ENCODE measurements at regions not wholly inside any gene's neighbourhood (a gene's known extent, or its start where the extent isn't known, plus 50 kb on each side); places are given as distances from the start of the nearest gene placed in this dataset.
"Not testable (repeated sequence)": the region's sequence is repeated elsewhere in the genome, so short reads cannot be mapped to it uniquely, and the experiment has no call there.

GRCh38 chr17:33567223-33567622 is 274.1 kb upstream of the ASIC2 start:
- no peak overlapping the region for H3K4me3 Mint-ChIP-seq
- peaks cover 5% of the 10 kb centered on the region for H3K27me3 Mint-ChIP-seq
- H3K4me1 Mint-ChIP-seq (ENCODE audit: low read depth), result no peaks in the 10 kb centered on the region
- no peak for DNase-seq
- no peaks in the 10 kb centered on the region for H3K36me3 Mint-ChIP-seq (ENCODE audit: low read depth)
- H3K9me3 Mint-ChIP-seq, result no peaks in the 10 kb centered on the region
- H3K27ac Mint-ChIP-seq, result no peak overlapping the region

GRCh38 chr17:33572615-33573014 is 279.5 kb upstream of the ASIC2 start:
- Mint-ChIP-seq H3K27ac (no peak overlapping the region), H3K4me1 (ENCODE audit: low read depth) (no peaks in the 10 kb centered on the region), H3K9me3 (no peaks in the 10 kb centered on the region), H3K4me3 (no peak overlapping the region), H3K27me3 (peaks cover 12% of the 10 kb centered on the region), H3K36me3 (ENCODE audit: low read depth) (no peaks in the 10 kb centered on the region)
- no peak for DNase-seq

- H3K9me3 Mint-ChIP-seq, result peaks cover 3% of the 10 kb centered on the region
Observed at GRCh38 chr17:33574942-33575445, 281.9 kb upstream of the ASIC2 start.

GRCh38 chr17:33579740-33580139 is 286.6 kb upstream of the ASIC2 start:
- not testable (repeated sequence) for H3K4me1 Mint-ChIP-seq (ENCODE audit: low read depth); H3K36me3 Mint-ChIP-seq (ENCODE audit: low read depth); H3K27ac Mint-ChIP-seq; DNase-seq; H3K9me3 Mint-ChIP-seq; H3K4me3 Mint-ChIP-seq; H3K27me3 Mint-ChIP-seq

More at GRCh38 chr17:33574942-33575445, 281.9 kb upstream of the ASIC2 start:
- no peak for DNase-seq
- Mint-ChIP-seq H3K36me3 (ENCODE audit: low read depth) (no peaks in the 10 kb centered on the region), H3K27ac (no peak overlapping the region), H3K4me1 (ENCODE audit: low read depth) (no peaks in the 10 kb centered on the region), H3K27me3 (peaks cover 12% of the 10 kb centered on the region), H3K4me3 (no peak overlapping the region)

GRCh38 chr17:33580215-33580614 is 287.1 kb upstream of the ASIC2 start:
- no peaks in the 10 kb centered on the region for H3K36me3 Mint-ChIP-seq (ENCODE audit: low read depth)
- peaks cover 3% of the 10 kb centered on the region for H3K9me3 Mint-ChIP-seq
- H3K4me1 Mint-ChIP-seq (ENCODE audit: low read depth), result no peaks in the 10 kb centered on the region
- no peak overlapping the region for H3K27ac Mint-ChIP-seq
- no peak overlapping the region for H3K4me3 Mint-ChIP-seq
- H3K27me3 Mint-ChIP-seq, result peaks cover 6% of the 10 kb centered on the region
- no peak for DNase-seq

- peaks cover 3% of the 10 kb centered on the region for H3K27me3 Mint-ChIP-seq
- H3K4me1 Mint-ChIP-seq (ENCODE audit: low read depth), result no peaks in the 10 kb centered on the region
- H3K36me3 Mint-ChIP-seq (ENCODE audit: low read depth), result no peaks in the 10 kb centered on the region
- H3K4me3 Mint-ChIP-seq, result no peak overlapping the region
- DNase-seq, result no peak
- no peak overlapping the region for H3K27ac Mint-ChIP-seq
- peaks cover 3% of the 10 kb centered on the region for H3K9me3 Mint-ChIP-seq
Observed at GRCh38 chr17:33582661-33583060, 289.6 kb upstream of the ASIC2 start.

GRCh38 chr17:33583518-33584417 is 290.7 kb upstream of the ASIC2 start:
- H3K36me3 Mint-ChIP-seq (ENCODE audit: low read depth), result no peaks in the 10 kb centered on the region
- DNase-seq, result no peak
- H3K4me1 Mint-ChIP-seq (ENCODE audit: low read depth), result no peaks in the 10 kb centered on the region
- peaks cover 3% of the 10 kb centered on the region for H3K9me3 Mint-ChIP-seq
- H3K27me3 Mint-ChIP-seq, result peaks cover 10% of the 10 kb centered on the region
- H3K4me3 Mint-ChIP-seq, result no peak overlapping the region
- no peak overlapping the region for H3K27ac Mint-ChIP-seq

- no peak for DNase-seq
- no peak overlapping the region for H3K4me3 Mint-ChIP-seq
- H3K9me3 Mint-ChIP-seq, result no peaks in the 10 kb centered on the region
- H3K27ac Mint-ChIP-seq, result no peak overlapping the region
- no peaks in the 10 kb centered on the region for H3K36me3 Mint-ChIP-seq (ENCODE audit: low read depth)
- H3K4me1 Mint-ChIP-seq (ENCODE audit: low read depth), result no peaks in the 10 kb centered on the region
- H3K27me3 Mint-ChIP-seq, result peaks cover 11% of the 10 kb centered on the region
Observed at GRCh38 chr17:33593991-33594390, 300.9 kb upstream of the ASIC2 start.

- no peak overlapping the region for H3K27ac Mint-ChIP-seq
- H3K27me3 Mint-ChIP-seq, result peaks cover 9% of the 10 kb centered on the region
- no peaks in the 10 kb centered on the region for H3K9me3 Mint-ChIP-seq
- no peak for DNase-seq
- no peaks in the 10 kb centered on the region for H3K4me1 Mint-ChIP-seq (ENCODE audit: low read depth)
- no peak overlapping the region for H3K4me3 Mint-ChIP-seq
- no peaks in the 10 kb centered on the region for H3K36me3 Mint-ChIP-seq (ENCODE audit: low read depth)
Observed at GRCh38 chr17:33595828-33596227, 302.7 kb upstream of the ASIC2 start.

- Mint-ChIP-seq H3K9me3 (no peaks in the 10 kb centered on the region), H3K4me3 (no peak overlapping the region), H3K27ac (no peak overlapping the region), H3K27me3 (peaks cover 4% of the 10 kb centered on the region), H3K36me3 (ENCODE audit: low read depth) (no peaks in the 10 kb centered on the region), H3K4me1 (ENCODE audit: low read depth) (no peaks in the 10 kb centered on the region)
- DNase-seq, result no peak
Observed at GRCh38 chr17:33596899-33597298, 303.8 kb upstream of the ASIC2 start.

- H3K4me1 Mint-ChIP-seq (ENCODE audit: low read depth), result no peaks in the 10 kb centered on the region
- no peaks in the 10 kb centered on the region for H3K9me3 Mint-ChIP-seq
- no peak overlapping the region for H3K4me3 Mint-ChIP-seq
- H3K36me3 Mint-ChIP-seq (ENCODE audit: low read depth), result no peaks in the 10 kb centered on the region
- H3K27ac Mint-ChIP-seq, result no peak overlapping the region
- no peaks in the 10 kb centered on the region for H3K27me3 Mint-ChIP-seq
- DNase-seq, result no peak
Observed at GRCh38 chr17:33598797-33599196, 305.7 kb upstream of the ASIC2 start.

- Mint-ChIP-seq H3K4me3 (no peak overlapping the region), H3K27ac (no peak overlapping the region), H3K36me3 (ENCODE audit: low read depth) (no peaks in the 10 kb centered on the region), H3K27me3 (peaks cover 13% of the 10 kb centered on the region), H3K9me3 (no peaks in the 10 kb centered on the region), H3K4me1 (ENCODE audit: low read depth) (no peaks in the 10 kb centered on the region)
- no peak for DNase-seq
Observed at GRCh38 chr17:33602981-33603380, 309.9 kb upstream of the ASIC2 start.

GRCh38 chr17:33603789-33604188 is 310.7 kb upstream of the ASIC2 start:
- H3K4me1 Mint-ChIP-seq (ENCODE audit: low read depth), result no peaks in the 10 kb centered on the region
- no peaks in the 10 kb centered on the region for H3K9me3 Mint-ChIP-seq
- no peak for DNase-seq
- peaks cover 13% of the 10 kb centered on the region for H3K27me3 Mint-ChIP-seq
- H3K36me3 Mint-ChIP-seq (ENCODE audit: low read depth), result no peaks in the 10 kb centered on the region
- no peak overlapping the region for H3K4me3 Mint-ChIP-seq
- no peak overlapping the region for H3K27ac Mint-ChIP-seq

- Mint-ChIP-seq H3K4me1 (ENCODE audit: low read depth) (no peaks in the 10 kb centered on the region), H3K9me3 (no peaks in the 10 kb centered on the region)
Observed at GRCh38 chr17:33611532-33611931, 318.4 kb upstream of the ASIC2 start.

GRCh38 chr17:33615861-33616260 is 322.8 kb upstream of the ASIC2 start:
- Mint-ChIP-seq H3K9me3 (no peaks in the 10 kb centered on the region), H3K27ac (no peak overlapping the region), H3K4me1 (ENCODE audit: low read depth) (no peaks in the 10 kb centered on the region), H3K36me3 (ENCODE audit: low read depth) (no peaks in the 10 kb centered on the region), H3K27me3 (peaks cover 10% of the 10 kb centered on the region), H3K4me3 (no peak overlapping the region)
- DNase-seq, result no peak

More at GRCh38 chr17:33611532-33611931, 318.4 kb upstream of the ASIC2 start:
- peaks cover 12% of the 10 kb centered on the region for H3K27me3 Mint-ChIP-seq
- H3K36me3 Mint-ChIP-seq (ENCODE audit: low read depth), result no peaks in the 10 kb centered on the region
- no peak for DNase-seq
- no peak overlapping the region for H3K27ac Mint-ChIP-seq
- H3K4me3 Mint-ChIP-seq, result no peak overlapping the region
